GM18951 (cell line): ENCODE measurements at regions not wholly inside any gene's neighbourhood (a gene's known extent, or its start where the extent isn't known, plus 50 kb on each side); places are given as distances from the start of the nearest gene placed in this dataset.
"Not testable (repeated sequence)": the region's sequence is repeated elsewhere in the genome, so short reads cannot be mapped to it uniquely, and the experiment has no call there.

ENCODE experiments used
- POLR2A ChIP-seq: IDR thresholded peaks from 4 replicates; pipeline ENCODE4 v1.6.1; 2011; ENCODE audit warnings: mild to moderate bottlenecking; ENCODE audit not compliant: insufficient read length, insufficient read depth; ENCODE audit errors: extremely low read depth
- in situ Hi-C: fragments of 300-500 bp; cut with MboI; formaldehyde crosslinking; loops from one replicate; pipeline ENCODE4 v1.12.0; 2022; ENCODE audit warnings: low sequenced_read_pairs, mixed read lengths, inconsistent platforms; ENCODE audit not compliant: unreplicated experiment

DNA sequence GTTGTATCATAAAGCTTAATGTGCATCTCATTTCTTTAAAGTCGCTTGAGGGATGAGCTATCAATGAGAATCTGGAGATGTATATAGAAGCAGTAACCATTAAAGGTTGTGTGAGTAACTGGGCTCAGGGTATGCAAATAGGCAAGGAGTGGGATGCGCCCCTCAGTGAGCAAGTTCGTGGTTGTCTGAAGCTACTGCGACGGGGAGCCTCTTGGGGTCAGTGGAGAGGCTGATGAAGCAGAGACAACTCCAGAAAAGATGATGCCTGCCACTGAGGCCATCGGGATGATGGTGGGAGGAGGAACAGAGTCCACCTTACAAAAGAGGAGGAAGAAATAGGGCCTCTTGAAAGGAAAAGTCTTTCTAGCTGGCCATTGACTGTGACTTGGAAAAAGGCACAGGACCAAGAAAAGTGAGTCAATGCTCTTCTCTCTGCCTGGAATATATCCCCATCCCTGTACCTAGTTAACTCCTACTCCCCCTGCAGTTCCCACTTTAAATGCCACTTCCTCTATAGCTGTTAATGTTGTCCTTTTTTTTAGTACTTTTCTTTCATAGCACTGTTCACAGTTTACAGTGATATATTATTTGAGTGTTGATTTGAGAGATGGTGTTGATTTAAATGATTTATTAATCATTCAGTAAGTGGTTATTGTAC lies 51.4 kb upstream of the LSM6 start:
- no peak for TF ChIP-seq POLR2A
- in situ Hi-C loops = no loop called here

DNA sequence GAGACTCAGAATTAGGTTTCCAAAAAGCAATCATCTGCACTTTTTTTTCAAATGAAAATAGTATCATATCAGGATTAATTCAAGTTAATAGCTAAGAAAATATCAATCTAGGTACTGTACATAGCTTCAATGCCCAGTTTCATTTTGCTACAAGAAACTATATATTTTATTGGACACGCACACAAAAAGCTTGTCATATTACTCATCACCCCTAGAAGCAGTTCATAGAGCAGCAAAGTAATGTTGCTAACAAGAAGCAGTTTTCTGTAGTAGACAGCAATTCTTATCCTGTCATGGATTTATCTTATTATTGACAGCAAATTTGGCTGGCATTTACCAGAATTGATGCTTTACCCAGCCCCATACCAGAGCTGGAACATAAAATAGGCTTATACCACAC lies 52.3 kb upstream of the LSM6 start:
- TF ChIP-seq POLR2A = no peak
- in situ Hi-C loops = no loop called here

DNA sequence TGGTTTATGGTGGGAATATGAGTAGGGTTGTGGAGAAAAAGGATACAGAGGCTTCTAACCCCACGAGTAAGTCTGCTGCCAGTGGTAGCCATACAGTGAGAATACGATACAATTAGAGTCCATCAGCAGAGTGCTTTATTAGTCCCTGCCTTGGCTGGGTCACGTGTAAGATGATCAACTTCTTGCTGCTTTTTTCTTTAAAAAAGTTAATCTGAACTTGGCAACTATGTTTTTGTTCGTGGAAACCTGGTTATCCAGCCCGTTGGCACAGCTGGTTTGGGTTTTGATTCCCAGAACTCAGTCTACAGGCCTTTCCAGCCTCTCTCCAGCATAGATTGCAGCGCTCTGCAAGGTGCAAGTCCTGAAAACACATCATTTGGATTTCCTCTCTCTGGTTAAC lies 53.1 kb upstream of the LSM6 start:
- in situ Hi-C loops = no loop called here
- TF ChIP-seq POLR2A = no peak

DNA sequence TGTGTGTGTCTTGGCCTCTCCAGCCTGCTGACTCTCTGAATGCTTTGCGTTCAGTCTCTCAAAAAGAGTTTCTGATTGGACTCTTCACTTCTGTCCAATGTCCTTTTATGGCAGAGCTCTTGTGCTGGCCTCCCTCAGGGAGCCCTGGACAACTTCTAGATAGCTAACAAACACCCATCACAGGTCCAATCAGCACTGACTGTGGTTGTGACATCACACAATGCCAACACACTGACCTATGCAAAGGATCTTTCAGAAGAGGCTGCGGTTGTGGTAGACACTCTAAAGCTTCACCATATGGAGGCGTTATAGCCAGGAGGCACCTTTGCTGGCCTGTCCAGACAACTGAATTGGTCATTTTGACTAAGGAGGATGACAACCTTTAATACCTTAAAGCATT lies 53.8 kb upstream of the LSM6 start:
- TF ChIP-seq POLR2A = no peak
- in situ Hi-C loops = no loop called here

DNA sequence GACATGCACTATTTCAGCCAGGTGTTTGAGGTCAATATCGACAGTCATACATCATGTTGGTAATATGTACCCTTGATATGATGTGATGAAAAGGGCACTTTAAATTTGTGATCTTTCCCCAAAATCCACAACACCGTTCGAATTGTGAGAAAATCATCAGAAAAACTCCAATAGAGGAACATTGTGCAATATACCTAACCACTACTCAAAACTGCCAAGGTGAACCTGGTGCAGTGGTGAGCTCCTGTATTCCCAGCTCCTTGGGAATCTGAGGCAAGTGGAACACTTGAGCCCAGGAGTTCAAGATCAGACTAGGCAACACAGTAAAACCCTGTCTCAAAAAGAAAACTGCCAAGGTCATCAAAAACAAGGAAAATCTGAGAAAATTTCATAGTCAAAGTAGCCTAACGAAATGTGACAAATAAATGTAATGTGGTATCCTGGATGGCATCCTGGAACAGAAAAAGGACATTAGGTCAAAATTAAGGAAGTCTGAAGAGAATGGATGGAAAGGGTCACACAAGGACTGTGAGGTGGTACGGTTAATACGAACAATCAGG lies 55.6 kb upstream of the LSM6 start:
- in situ Hi-C loops = no loop called here
- no peak for TF ChIP-seq POLR2A

DNA sequence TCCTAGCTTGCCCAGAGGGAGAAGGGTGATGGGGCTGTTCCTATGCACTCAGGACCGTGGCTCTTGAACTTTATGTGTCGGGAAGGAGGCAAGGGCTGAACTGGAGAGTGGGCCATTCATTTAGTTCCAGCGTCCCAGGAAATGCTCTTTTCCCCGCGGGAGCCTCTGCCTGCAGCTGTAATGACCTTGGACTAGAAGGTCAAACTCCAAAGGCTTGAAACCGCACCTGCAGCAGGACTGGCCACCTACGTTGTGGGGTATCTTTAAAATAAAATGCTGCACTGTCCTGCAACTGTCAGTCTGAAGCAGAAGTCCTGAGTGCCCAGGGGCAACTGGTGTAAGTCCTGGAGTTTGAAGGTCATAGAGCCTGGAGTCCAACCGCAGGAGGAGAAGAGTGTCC lies 61.5 kb upstream of the LSM6 start:
- TF ChIP-seq POLR2A = no peak
- in situ Hi-C loops = no loop called here

DNA sequence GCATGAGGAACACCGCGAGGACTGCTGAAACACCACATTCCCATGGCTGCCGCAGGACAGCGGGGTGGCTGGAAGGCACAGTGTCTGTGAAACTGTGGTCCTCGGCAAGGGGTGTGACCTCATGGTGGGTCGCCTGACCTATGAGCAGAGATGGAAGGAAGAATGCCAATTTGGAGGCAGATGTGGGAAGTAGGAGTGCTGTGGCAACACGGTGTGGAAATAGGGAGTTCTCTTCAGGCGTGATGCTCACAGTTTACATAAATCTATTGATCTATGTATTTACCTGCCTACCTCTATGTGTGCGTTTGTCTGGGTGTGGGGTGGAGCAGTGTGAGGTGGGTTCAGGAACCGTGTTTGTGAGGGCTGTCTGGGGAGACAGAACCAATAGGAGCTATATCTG lies 62.3 kb upstream of the LSM6 start:
- TF ChIP-seq POLR2A = no peak
- in situ Hi-C loops = no loop called here

DNA sequence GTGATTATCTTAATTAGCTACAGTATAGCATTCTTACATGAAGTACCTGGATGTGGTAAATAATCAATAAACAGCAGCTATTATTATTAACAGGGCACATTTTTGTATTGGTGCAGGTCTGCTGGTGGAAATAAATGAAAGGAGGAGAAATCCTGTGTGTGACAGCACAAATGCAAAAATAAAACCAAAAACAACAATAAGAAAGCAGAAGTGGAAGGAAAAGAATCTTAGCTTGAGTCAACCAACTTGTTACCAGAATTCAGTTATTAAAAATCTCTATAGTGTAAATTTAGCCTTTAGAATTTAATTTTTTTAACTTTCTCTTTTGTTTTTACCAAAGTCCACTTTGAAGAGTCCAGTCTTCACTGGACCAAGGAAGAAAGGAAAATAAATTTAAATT lies 63.1 kb upstream of the LSM6 start:
- in situ Hi-C loops = no loop called here
- TF ChIP-seq POLR2A = no peak

DNA sequence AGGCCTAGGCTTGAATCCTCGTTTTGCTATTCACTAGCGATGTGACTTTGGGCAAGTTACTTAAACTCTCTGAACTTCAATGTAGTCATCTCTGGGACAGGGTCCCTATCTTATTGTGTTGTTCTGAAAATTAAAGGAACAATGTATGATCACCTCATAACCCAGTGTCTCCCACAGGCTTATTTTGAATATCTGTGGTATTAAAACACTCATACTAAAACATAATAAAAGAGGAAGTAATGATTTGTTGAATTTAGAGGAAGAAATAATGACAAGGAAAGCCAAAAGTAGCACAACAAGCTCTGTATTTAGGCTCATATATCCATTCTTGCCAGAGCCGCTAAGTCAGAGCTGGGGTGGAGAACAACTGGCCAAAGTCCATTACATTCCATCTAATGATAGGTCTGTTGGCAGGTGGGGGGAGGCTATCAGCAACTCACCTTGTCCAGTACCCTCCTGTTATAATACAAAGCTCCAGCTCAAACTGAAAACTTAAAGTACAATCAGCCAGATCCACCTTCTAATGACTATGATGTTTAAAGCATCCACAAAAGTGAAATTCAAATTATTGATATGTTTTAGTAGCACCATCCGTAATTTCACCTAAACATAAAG lies 64.5 kb upstream of the LSM6 start:
- in situ Hi-C loops = no loop called here
- no peak for TF ChIP-seq POLR2A

DNA sequence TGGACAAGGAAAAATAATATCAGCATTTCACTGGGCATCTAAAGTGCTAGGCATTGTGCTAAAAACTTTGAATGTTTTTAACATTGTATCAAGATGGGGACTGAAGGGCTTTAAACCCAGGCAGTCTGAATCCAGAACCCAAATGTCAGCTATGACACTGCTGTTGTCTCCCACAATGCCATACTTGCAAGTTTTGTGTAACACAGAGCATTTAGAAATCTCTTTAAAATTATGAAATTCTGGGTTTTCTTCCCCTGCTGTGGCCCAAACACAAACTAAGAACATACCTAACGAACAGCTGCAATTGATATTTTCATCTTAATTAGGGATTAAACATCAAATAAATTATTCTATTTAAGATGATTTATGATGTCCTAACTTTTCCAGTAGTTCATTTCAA lies 66.8 kb upstream of the LSM6 start:
- no peak for TF ChIP-seq POLR2A
- in situ Hi-C loops = no loop called here

DNA sequence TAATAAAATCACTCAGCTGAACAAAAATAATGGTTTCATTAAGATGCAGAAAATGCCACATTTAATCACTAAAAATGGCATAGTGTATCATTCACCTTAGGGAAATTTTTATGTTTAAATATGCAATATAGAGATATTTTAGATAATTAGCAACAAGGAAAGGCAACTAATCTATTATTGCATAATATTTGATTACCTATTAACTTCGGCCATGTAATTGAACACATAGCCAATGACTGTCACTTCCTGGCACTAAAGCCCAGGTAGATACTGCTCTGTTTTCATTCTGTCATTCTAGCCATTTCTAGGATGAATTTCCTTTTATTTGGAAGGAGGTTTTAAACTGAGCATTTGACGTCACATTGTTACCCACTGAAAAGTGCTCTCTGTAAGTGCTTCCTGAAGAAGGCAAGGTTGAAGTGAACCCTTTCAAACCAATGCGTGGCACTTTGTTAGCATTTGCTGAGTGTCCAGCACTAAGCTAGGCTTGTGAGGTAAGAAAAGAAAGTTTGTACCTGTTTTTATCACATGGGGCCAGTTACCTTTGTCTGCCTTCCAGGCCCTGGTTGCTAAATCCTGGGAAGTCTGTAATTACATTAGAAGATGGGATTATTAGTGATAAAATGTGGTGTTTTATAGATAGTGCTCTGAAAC lies 67.8 kb upstream of the LSM6 start:
- in situ Hi-C loops = no loop called here
- TF ChIP-seq POLR2A = no peak

DNA sequence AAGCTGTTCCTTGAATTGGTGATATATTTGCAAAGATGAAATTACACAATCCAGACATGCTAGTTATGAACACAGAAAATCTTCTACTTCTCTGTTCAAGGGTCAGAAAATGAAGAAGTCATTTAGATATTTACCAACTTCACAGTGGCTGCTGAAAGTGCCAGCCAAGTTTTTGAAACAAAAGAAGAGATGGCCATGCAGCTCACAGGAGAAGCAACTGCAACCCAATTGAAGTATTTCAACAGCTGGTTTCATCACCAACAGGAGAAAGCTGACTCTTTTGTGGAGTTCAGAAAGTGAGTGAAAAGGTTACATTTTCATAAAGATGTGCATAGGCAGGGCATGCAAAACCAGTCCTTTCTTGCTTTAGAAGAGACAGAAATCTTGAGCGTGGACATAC lies 70.1 kb upstream of the LSM6 start:
- TF ChIP-seq POLR2A = no peak
- in situ Hi-C loops = no loop called here

DNA sequence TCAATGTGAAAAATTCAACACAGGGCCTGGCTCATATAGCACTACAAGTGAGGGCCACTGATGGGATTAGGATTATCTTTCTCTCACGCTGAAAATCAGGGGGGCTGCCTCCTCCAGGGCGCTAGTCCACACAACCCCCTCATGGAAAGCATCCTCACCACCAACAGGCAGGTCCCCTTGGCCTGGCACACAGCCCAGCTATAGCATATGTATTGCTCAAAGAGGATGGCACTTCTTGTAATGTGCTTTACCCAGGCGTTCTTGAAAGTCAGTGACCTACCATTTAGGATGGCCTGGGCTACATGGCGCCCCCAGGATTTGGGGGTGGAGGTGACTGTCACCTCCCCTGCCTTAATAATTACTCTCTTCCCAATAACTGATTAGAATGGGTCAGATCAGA lies 71.0 kb upstream of the LSM6 start:
- TF ChIP-seq POLR2A = no peak
- in situ Hi-C loops = no loop called here

DNA sequence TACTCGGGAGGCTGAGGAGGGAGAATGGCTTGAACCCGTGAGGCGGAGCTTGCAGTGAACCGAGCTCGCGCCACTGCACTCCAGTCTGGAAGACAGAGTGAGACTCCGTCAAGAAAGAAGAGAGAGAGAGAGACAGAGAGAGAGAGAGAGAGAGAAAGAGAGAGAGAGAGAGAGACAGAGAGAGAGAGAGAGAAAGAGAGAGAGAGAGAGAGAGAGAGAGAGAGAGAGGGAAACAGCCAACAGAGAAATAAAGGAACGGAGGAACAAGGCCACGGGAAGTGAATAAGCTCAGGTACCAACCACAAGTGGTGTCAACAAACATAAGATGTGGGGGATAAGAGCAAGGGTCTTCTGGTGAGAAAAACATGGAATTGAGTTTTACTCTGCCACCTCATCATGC lies 71.5 kb upstream of the LSM6 start:
- in situ Hi-C loops = not testable (repeated sequence)
